Keratinocyte (primary cell): ENCODE measurements at regions not wholly inside any gene's neighbourhood (a gene's known extent, or its start where the extent isn't known, plus 50 kb on each side); places are given as distances from the start of the nearest gene placed in this dataset.

Experiments used
- DNase-seq: peaks from one replicate; pipeline ENCODE4 v3.0.0-alpha.2; 2011; ENCODE audit warnings: low read depth, missing footprints, low spot score
- FAIRE-seq: peaks from 2 replicates; lab custom pipeline; 2011; peaks lifted over from hg19 to GRCh38; lab: Jason Lieb, UNC
- H2AFZ ChIP-seq: 2 replicates; pipeline ENCODE4 v1.6.0; 2012; ENCODE audit warnings: low read length, control low read depth, inconsistent platforms; ENCODE audit not compliant: control insufficient read depth
- H3K27ac ChIP-seq: 2 replicates; pipeline ENCODE4 v1.5.1; 2011; ENCODE audit warnings: low read length; ENCODE audit not compliant: control insufficient read depth, insufficient read depth
- H3K27me3 ChIP-seq: 3 replicates; pipeline ENCODE4 v1.6.0; 2011; ENCODE audit warnings: low read length; ENCODE audit not compliant: control insufficient read depth, insufficient read depth; ENCODE audit errors: extremely low read depth
- H3K36me3 ChIP-seq, 2 experiments: 2 replicates in 1 of 2; 3 replicates in 1 of 2; pipeline ENCODE4 v1.5.1; 2011; ENCODE audit warnings: low read length in 2 of 2, mild to moderate bottlenecking in 1 of 2; ENCODE audit not compliant: control insufficient read depth in 2 of 2, insufficient read depth in 2 of 2; ENCODE audit errors: extremely low read depth in 1 of 2
- H3K4me1 ChIP-seq: 3 replicates; pipeline ENCODE4 v1.5.1; 2011; ENCODE audit warnings: low read length; ENCODE audit not compliant: control insufficient read depth, insufficient read depth; ENCODE audit errors: extremely low read depth
- H3K4me2 ChIP-seq: 3 replicates; pipeline ENCODE4 v1.6.0; 2011; ENCODE audit warnings: low read depth, low read length; ENCODE audit not compliant: control insufficient read depth, insufficient read depth; ENCODE audit errors: extremely low read depth
- H3K4me3 ChIP-seq, 3 experiments: fragments of 200-600 bp in 1 of 3; sonication (generic) in 1 of 3; 2 replicates in 2 of 3; 3 replicates in 1 of 3; pipeline ENCODE4 v1.5.1; 2011 to 2016; ENCODE audit warnings: low read length in 3 of 3, mild to moderate bottlenecking in 3 of 3, control low read depth in 2 of 3, inconsistent platforms in 1 of 3, low read depth in 1 of 3, mixed read lengths in 1 of 3, mixed run types in 1 of 3, moderate library complexity in 1 of 3; ENCODE audit not compliant: control insufficient read depth in 2 of 3, insufficient read depth in 2 of 3; ENCODE audit errors: extremely low read depth in 1 of 3
- H3K79me2 ChIP-seq: 2 replicates; pipeline ENCODE4 v1.6.0; 2012; ENCODE audit warnings: low read length; ENCODE audit not compliant: control insufficient read depth, insufficient read depth
- H3K9ac ChIP-seq: 3 replicates; pipeline ENCODE4 v1.6.0; 2011; ENCODE audit warnings: low read length; ENCODE audit not compliant: control insufficient read depth, insufficient read depth; ENCODE audit errors: extremely low read depth
- H3K9me1 ChIP-seq: 3 replicates; pipeline ENCODE4 v1.6.0; 2011; ENCODE audit warnings: low read length; ENCODE audit not compliant: control insufficient read depth, insufficient read depth; ENCODE audit errors: extremely low read depth
- H3K9me3 ChIP-seq: 2 replicates; pipeline ENCODE4 v1.5.1; 2012; ENCODE audit warnings: low read depth, low read length; ENCODE audit not compliant: control insufficient read depth
- H4K20me1 ChIP-seq: 3 replicates; pipeline ENCODE4 v1.6.0; 2011; ENCODE audit warnings: low read length; ENCODE audit not compliant: control insufficient read depth, insufficient read depth; ENCODE audit errors: extremely low read depth
- EZH2 ChIP-seq: IDR thresholded peaks from one replicate; pipeline ENCODE4 v1.6.1; 2012; ENCODE audit warnings: inconsistent platforms, mild to moderate bottlenecking, low read length, moderate library complexity
- dilution Hi-C: fragments of 300-500 bp; cut with MboI; formaldehyde crosslinking; loops from one replicate; pipeline ENCODE4 v1.7.0; 2020; ENCODE audit warnings: low sequenced_read_pairs; ENCODE audit not compliant: extremely low pct_ligation_motif_present
- TF ChIP-seq, protein P1 (sequence below), 3 experiments: IDR thresholded peaks in 1 of 3; conservative IDR thresholded peaks in 1 of 3; optimal IDR thresholded peaks in 1 of 3; 2 replicates in 2 of 3; 3 replicates in 1 of 3; pipeline versions ENCODE3 to v1.5.1; 2011; ENCODE audit warnings: low read length in 3 of 3, mild to moderate bottlenecking in 3 of 3, moderate library complexity in 2 of 3, control low read depth in 1 of 3, inconsistent platforms in 1 of 3; ENCODE audit not compliant: insufficient read depth in 2 of 3; ENCODE audit errors: extremely low read depth in 1 of 3

DNA sequence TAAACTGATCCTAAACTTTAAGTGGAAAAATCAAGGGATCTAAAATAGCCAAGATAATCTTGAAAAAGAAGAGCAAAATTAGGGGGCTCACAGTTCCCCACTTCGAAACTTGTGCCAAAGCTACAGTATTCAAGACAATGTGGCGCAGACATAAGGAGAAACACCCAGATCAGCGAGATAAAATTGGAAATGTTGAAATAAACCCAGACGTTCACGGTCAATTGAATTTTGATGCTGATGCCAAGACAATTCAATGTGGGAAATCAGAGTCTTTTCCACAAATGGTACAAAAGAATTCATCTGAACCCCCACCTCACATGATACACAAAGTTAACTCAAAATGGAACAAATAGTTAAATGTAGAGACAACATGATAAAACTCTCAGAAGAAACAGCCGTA is 601.6 kb downstream of the BRD1 start:
- no peak for FAIRE-seq
- H3K9me3 ChIP-seq, result peaks cover 11% of the 10 kb centered on the region
- H3K4me1 ChIP-seq, result no peaks in the 10 kb centered on the region
- no peak overlapping the region for H3K9ac ChIP-seq
- no peak overlapping the region for H3K4me2 ChIP-seq
- no peak for TF ChIP-seq EZH2
- TF ChIP-seq, protein P1, sequence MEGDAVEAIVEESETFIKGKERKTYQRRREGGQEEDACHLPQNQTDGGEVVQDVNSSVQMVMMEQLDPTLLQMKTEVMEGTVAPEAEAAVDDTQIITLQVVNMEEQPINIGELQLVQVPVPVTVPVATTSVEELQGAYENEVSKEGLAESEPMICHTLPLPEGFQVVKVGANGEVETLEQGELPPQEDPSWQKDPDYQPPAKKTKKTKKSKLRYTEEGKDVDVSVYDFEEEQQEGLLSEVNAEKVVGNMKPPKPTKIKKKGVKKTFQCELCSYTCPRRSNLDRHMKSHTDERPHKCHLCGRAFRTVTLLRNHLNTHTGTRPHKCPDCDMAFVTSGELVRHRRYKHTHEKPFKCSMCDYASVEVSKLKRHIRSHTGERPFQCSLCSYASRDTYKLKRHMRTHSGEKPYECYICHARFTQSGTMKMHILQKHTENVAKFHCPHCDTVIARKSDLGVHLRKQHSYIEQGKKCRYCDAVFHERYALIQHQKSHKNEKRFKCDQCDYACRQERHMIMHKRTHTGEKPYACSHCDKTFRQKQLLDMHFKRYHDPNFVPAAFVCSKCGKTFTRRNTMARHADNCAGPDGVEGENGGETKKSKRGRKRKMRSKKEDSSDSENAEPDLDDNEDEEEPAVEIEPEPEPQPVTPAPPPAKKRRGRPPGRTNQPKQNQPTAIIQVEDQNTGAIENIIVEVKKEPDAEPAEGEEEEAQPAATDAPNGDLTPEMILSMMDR (optimal IDR thresholded peaks at IDR 0.05 in 1 of 3, IDR thresholded peaks at IDR 0.05 in 1 of 3, conservative IDR thresholded peaks at IDR 0.05 in 1 of 3; ENCODE audit: extremely low read depth in 1 of 3, insufficient read depth in 2 of 3, low read length in 3 of 3), result no peak
- no peak for DNase-seq
- no peak overlapping the region for H3K27ac ChIP-seq
- no peaks in the 10 kb centered on the region for H3K9me1 ChIP-seq
- H3K27me3 ChIP-seq, result no peaks in the 10 kb centered on the region
- no peaks in the 10 kb centered on the region for H3K36me3 ChIP-seq
- dilution Hi-C loops, result no loop called here
- H3K4me3 ChIP-seq, result no peak overlapping the region
- H3K79me2 ChIP-seq, result no peaks in the 10 kb centered on the region
- H4K20me1 ChIP-seq, result no peaks in the 10 kb centered on the region
- no peak overlapping the region for H2AFZ ChIP-seq

DNA sequence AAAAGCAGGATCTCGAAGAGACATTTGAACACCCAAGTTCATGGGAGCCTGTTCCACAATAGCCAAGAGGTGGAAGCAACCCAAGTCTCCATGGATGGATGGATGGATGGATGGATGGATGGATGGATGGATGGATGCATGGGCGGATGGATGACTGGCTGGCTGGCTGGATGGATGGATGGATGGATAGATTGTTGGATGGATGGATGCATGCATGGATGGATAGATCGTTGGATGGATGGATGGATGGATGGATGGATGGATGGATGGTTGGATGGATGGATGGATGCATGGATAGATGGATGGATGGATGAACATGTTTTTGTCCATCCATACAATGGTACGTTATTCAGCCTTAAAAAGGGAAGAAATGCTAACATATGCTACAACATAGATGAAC is 603.4 kb downstream of the BRD1 start:
- no peak for DNase-seq
- H3K9me1 ChIP-seq, result no peaks in the 10 kb centered on the region
- H3K4me3 ChIP-seq, result no peak overlapping the region
- no peak overlapping the region for H3K27ac ChIP-seq
- no peak overlapping the region for H3K9ac ChIP-seq
- dilution Hi-C loops, result no loop called here
- TF ChIP-seq, protein P1 (optimal IDR thresholded peaks at IDR 0.05 in 1 of 3, IDR thresholded peaks at IDR 0.05 in 1 of 3, conservative IDR thresholded peaks at IDR 0.05 in 1 of 3; ENCODE audit: extremely low read depth in 1 of 3, insufficient read depth in 2 of 3, low read length in 3 of 3), result no peak
- TF ChIP-seq EZH2, result no peak
- H4K20me1 ChIP-seq, result no peaks in the 10 kb centered on the region
- no peak for FAIRE-seq
- H3K9me3 ChIP-seq, result peaks cover 6% of the 10 kb centered on the region
- no peaks in the 10 kb centered on the region for H3K4me1 ChIP-seq
- H2AFZ ChIP-seq, result no peak overlapping the region
- H3K27me3 ChIP-seq, result no peaks in the 10 kb centered on the region
- no peak overlapping the region for H3K4me2 ChIP-seq
- no peaks in the 10 kb centered on the region for H3K36me3 ChIP-seq
- no peaks in the 10 kb centered on the region for H3K79me2 ChIP-seq
